ENCODE measurements at regions not wholly inside any gene's neighbourhood (a gene's known extent, or its start where the extent isn't known, plus 50 kb on each side); places are given as distances from the start of the nearest gene placed in this dataset.

- POLR2A ChIA-PET (ENCODE audit: unreplicated experiment) = no interaction called here
- Histone ChIP-seq H2AK5ac (ENCODE audit: low read depth, low read length) (no peak overlapping the region), H3K4me1 (ENCODE audit: control insufficient read depth, insufficient read depth, low read length) (no peaks in the 10 kb centered on the region), H3K36me3 (ENCODE audit: control insufficient read depth, insufficient read depth, low read length) (no peaks in the 10 kb centered on the region), H2AK9ac (replicated peaks; ENCODE audit: low read depth, low read length, poor library complexity) (no peak overlapping the region), H2BK15ac (ENCODE audit: low read depth, low read length) (no peak overlapping the region), H3K9me3 (ENCODE audit: control insufficient read depth, insufficient read depth, low read length) (peaks cover 2% of the 10 kb centered on the region; the same call in 1 of the 2 replicates), H3K56ac (ENCODE audit: extremely low read depth, insufficient read depth, low read length) (no peak overlapping the region), H4K20me1 (ENCODE audit: insufficient read depth, low read length) (no peaks in the 10 kb centered on the region), H3K23ac (ENCODE audit: low read depth, low read length) (no peak overlapping the region), H4K5ac (ENCODE audit: low read depth, low read length) (no peak overlapping the region), H3K27ac (ENCODE audit: insufficient read depth, low read length) (no peak overlapping the region), H3K9me1 (ENCODE audit: insufficient read depth, low read length) (no peaks in the 10 kb centered on the region), H3K18ac (ENCODE audit: low read depth, low read length) (no peak overlapping the region), H3K9ac (ENCODE audit: low read depth, low read length) (no peak overlapping the region), H2BK5ac (ENCODE audit: low read depth, low read length, poor library complexity, severe bottlenecking) (no peak overlapping the region), H4K8ac (ENCODE audit: low read depth in 2 of 2, low read length in 2 of 2) (no peak overlapping the region), H3K27me3 (ENCODE audit: control insufficient read depth, insufficient read depth, low read length) (no peaks in the 10 kb centered on the region), H3K79me1 (ENCODE audit: low read depth in 1 of 2, low read length in 2 of 2) (no peaks in the 10 kb centered on the region), H3K4ac (ENCODE audit: low read depth, low read length) (no peak overlapping the region), H2AFZ (replicated peaks; ENCODE audit: low read length, poor library complexity) (no peak overlapping the region), H2BK120ac (ENCODE audit: low read depth, low read length) (no peak overlapping the region), H2BK20ac (ENCODE audit: low read depth, low read length) (no peak overlapping the region), H3K4me2 (ENCODE audit: low read depth, low read length) (no peak overlapping the region), H3K4me3 (ENCODE audit: insufficient read depth, low read depth, low read length) (no peak overlapping the region), H4K91ac (ENCODE audit: insufficient read depth, low read depth, low read length) (no peak overlapping the region), H3K14ac (replicated peaks; ENCODE audit: low read depth, low read length) (no peak overlapping the region)
- intact Hi-C loops (cut with micrococcal nuclease) (loop anchor here (1.0 kb wide), 1 partner anchor 25 kb away; no protein-coding TSS in a partner anchor), in situ Hi-C loops (cut with MboI; ENCODE audit: low sequenced_read_pairs) (no loop called here), dilution Hi-C loops (cut with HindIII; ENCODE audit: low sequenced_read_pairs, unreplicated experiment) (no loop called here)
- DNase-seq = no peak
- BruUV-seq (replicated peaks) = no TSS peak
- TF ChIP-seq FOS (IDR thresholded peaks at IDR 0.05; ENCODE audit: low read depth, low read length) (no peak), BHLHE40 (IDR thresholded peaks at IDR 0.05; ENCODE audit: low read depth, low read length) (no peak), CHD1 (IDR thresholded peaks at IDR 0.05; ENCODE audit: low read depth, low read length) (no peak), RCOR1 (IDR thresholded peaks at IDR 0.05; ENCODE audit: insufficient replicate concordance, low read length) (no peak), CTCF (conservative IDR thresholded peaks at IDR 0.05; ENCODE audit: low read depth, low read length) (no peak), CEBPB (IDR thresholded peaks at IDR 0.05; ENCODE audit: low read depth, low read length) (no peak), RFX5 (IDR thresholded peaks at IDR 0.05; ENCODE audit: low read depth, low read length) (no peak), USF2 (IDR thresholded peaks at IDR 0.05; ENCODE audit: low read depth, low read length) (no peak), MAZ (IDR thresholded peaks at IDR 0.05; ENCODE audit: borderline replicate concordance, low read depth, low read length) (no peak), MXI1 (IDR thresholded peaks at IDR 0.05; ENCODE audit: borderline replicate concordance, low read depth, low read length) (no peak), RAD21 (IDR thresholded peaks at IDR 0.05; ENCODE audit: low read length) (no peak), MAFK (IDR thresholded peaks at IDR 0.05; ENCODE audit: low read depth, low read length) (no peak), POLR2A (IDR thresholded peaks at IDR 0.05; ENCODE audit: low read depth, low read length) (no peak)
- TF ChIP-seq, protein P1, sequence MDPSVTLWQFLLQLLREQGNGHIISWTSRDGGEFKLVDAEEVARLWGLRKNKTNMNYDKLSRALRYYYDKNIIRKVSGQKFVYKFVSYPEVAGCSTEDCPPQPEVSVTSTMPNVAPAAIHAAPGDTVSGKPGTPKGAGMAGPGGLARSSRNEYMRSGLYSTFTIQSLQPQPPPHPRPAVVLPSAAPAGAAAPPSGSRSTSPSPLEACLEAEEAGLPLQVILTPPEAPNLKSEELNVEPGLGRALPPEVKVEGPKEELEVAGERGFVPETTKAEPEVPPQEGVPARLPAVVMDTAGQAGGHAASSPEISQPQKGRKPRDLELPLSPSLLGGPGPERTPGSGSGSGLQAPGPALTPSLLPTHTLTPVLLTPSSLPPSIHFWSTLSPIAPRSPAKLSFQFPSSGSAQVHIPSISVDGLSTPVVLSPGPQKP (IDR thresholded peaks at IDR 0.05; ENCODE audit: borderline replicate concordance, low read depth, low read length) = no peak
- CTCF ChIA-PET = no interaction called here
- ATAC-seq (ENCODE audit: low read depth) = no peak
- WGBS, 2 experiments (ENCODE audit: extremely low coverage in 2 of 2, insufficient read length in 1 of 2) = 40% methylated on average over 2 of the region's 2 CpGs; no CpG with 5 or more reads in 1 of the 2 experiments
Observed at GRCh38 chr2:186984966-186985365, 136.0 kb upstream of the ZSWIM2 start.
